Transverse colon (tissue), 3 donors: ENCODE measurements at regions not wholly inside any gene's neighbourhood (a gene's known extent, or its start where the extent isn't known, plus 50 kb on each side); places are given as distances from the start of the nearest gene placed in this dataset.

ENCODE experiments used
- CTCF ChIP-seq, 5 experiments: fragments of 200-600 bp in 3 of 5; fragments of 450-650 bp in 2 of 5; sonication (generic) in 3 of 5; IDR thresholded peaks; 1 replicate in 2 of 5; 2 replicates in 3 of 5; pipeline ENCODE4 v1.5.1; 2016 to 2017; ENCODE audit warnings: antibody characterized with exemption in 5 of 5, inconsistent platforms in 3 of 5, mild to moderate bottlenecking in 2 of 5, moderate library complexity in 1 of 5
- EP300 ChIP-seq: sonication (generic); formaldehyde crosslinking; IDR thresholded peaks from one replicate; pipeline ENCODE4 v1.6.1; 2017; ENCODE audit warnings: antibody characterized with exemption, low read depth

GRCh38 chr1:60971330-60971729 is 111.0 kb upstream of the NFIA start:
- TF ChIP-seq CTCF (IDR thresholded peaks at IDR 0.05), result no peak
- TF ChIP-seq EP300, result no peak
